GM11168 (cell line): ENCODE measurements at regions not wholly inside any gene's neighbourhood (a gene's known extent, or its start where the extent isn't known, plus 50 kb on each side); places are given as distances from the start of the nearest gene placed in this dataset.

Experiments used
- in situ Hi-C: fragments of 300-500 bp; cut with MboI; formaldehyde crosslinking; loops from one replicate; pipeline ENCODE4 v1.12.0; 2022; ENCODE audit warnings: low sequenced_read_pairs; ENCODE audit not compliant: unreplicated experiment

GRCh38 chr11:79897896-79898295 is 457.1 kb upstream of the TENM4 start:
- in situ Hi-C loops, result no loop called here

- in situ Hi-C loops, result no loop called here
Measured at GRCh38 chr11:79896258-79896657, 455.4 kb upstream of the TENM4 start.

- in situ Hi-C loops, result no loop called here
Measured at GRCh38 chr11:79894111-79894510, 453.3 kb upstream of the TENM4 start.

- in situ Hi-C loops, result no loop called here
Measured at GRCh38 chr11:79890272-79890671, 449.4 kb upstream of the TENM4 start.

- in situ Hi-C loops, result no loop called here
Measured at GRCh38 chr11:79864882-79865281, 424.1 kb upstream of the TENM4 start.

GRCh38 chr11:79860336-79860735 is 419.5 kb upstream of the TENM4 start:
- in situ Hi-C loops, result no loop called here

GRCh38 chr11:79857377-79858214 is 416.8 kb upstream of the TENM4 start:
- in situ Hi-C loops, result no loop called here

GRCh38 chr11:79852176-79852575 is 411.3 kb upstream of the TENM4 start:
- in situ Hi-C loops, result no loop called here

GRCh38 chr11:79845002-79845709 is 404.3 kb upstream of the TENM4 start:
- in situ Hi-C loops, result no loop called here

GRCh38 chr11:79834015-79834414 is 393.2 kb upstream of the TENM4 start:
- in situ Hi-C loops, result no loop called here

GRCh38 chr11:79830446-79830845 is 389.6 kb upstream of the TENM4 start:
- in situ Hi-C loops, result no loop called here

GRCh38 chr11:79829891-79830290 is 389.1 kb upstream of the TENM4 start:
- in situ Hi-C loops, result no loop called here

- in situ Hi-C loops, result no loop called here
Measured at GRCh38 chr11:79822766-79823165, 381.9 kb upstream of the TENM4 start.

- in situ Hi-C loops, result no loop called here
Measured at GRCh38 chr11:79813551-79813950, 372.7 kb upstream of the TENM4 start.

GRCh38 chr11:79809487-79809886 is 368.7 kb upstream of the TENM4 start:
- in situ Hi-C loops, result no loop called here

GRCh38 chr11:79807506-79807905 is 366.7 kb upstream of the TENM4 start:
- in situ Hi-C loops, result no loop called here

GRCh38 chr11:79796704-79797103 is 355.9 kb upstream of the TENM4 start:
- in situ Hi-C loops, result no loop called here

GRCh38 chr11:79794484-79795393 is 353.9 kb upstream of the TENM4 start:
- in situ Hi-C loops, result no loop called here

GRCh38 chr11:79794057-79794456 is 353.2 kb upstream of the TENM4 start:
- in situ Hi-C loops, result no loop called here

- in situ Hi-C loops, result no loop called here
Measured at GRCh38 chr11:79786961-79787360, 346.1 kb upstream of the TENM4 start.

GRCh38 chr11:79783833-79784232 is 343.0 kb upstream of the TENM4 start:
- in situ Hi-C loops, result no loop called here
